ENCODE measurements at regions not wholly inside any gene's neighbourhood (a gene's known extent, or its start where the extent isn't known, plus 50 kb on each side); places are given as distances from the start of the nearest gene placed in this dataset.

- no peak overlapping the region for H3K4me3 ChIP-seq (ENCODE audit: low read depth, low read length)
- TF ChIP-seq, protein P1, sequence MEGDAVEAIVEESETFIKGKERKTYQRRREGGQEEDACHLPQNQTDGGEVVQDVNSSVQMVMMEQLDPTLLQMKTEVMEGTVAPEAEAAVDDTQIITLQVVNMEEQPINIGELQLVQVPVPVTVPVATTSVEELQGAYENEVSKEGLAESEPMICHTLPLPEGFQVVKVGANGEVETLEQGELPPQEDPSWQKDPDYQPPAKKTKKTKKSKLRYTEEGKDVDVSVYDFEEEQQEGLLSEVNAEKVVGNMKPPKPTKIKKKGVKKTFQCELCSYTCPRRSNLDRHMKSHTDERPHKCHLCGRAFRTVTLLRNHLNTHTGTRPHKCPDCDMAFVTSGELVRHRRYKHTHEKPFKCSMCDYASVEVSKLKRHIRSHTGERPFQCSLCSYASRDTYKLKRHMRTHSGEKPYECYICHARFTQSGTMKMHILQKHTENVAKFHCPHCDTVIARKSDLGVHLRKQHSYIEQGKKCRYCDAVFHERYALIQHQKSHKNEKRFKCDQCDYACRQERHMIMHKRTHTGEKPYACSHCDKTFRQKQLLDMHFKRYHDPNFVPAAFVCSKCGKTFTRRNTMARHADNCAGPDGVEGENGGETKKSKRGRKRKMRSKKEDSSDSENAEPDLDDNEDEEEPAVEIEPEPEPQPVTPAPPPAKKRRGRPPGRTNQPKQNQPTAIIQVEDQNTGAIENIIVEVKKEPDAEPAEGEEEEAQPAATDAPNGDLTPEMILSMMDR (IDR thresholded peaks at IDR 0.05; ENCODE audit: low read depth, low read length, missing control alignments), result no peak
- no peak for DNase-seq (ENCODE audit: low read depth)
These were observed 369.1 kb upstream of the CLNK start for GRCh38 chr4:11053601-11054220.

GRCh38 chr4:11051181-11051580 lies 366.6 kb upstream of the CLNK start:
- DNase-seq (ENCODE audit: low read depth), result no peak
- no peak overlapping the region for H3K4me3 ChIP-seq (ENCODE audit: low read depth, low read length)
- TF ChIP-seq, protein P1 (IDR thresholded peaks at IDR 0.05; ENCODE audit: low read depth, low read length, missing control alignments), result no peak

GRCh38 chr4:11050766-11051165 lies 366.2 kb upstream of the CLNK start:
- no peak overlapping the region for H3K4me3 ChIP-seq (ENCODE audit: low read depth, low read length)
- DNase-seq (ENCODE audit: low read depth), result no peak
- TF ChIP-seq, protein P1 (IDR thresholded peaks at IDR 0.05; ENCODE audit: low read depth, low read length, missing control alignments), result no peak

GRCh38 chr4:11049001-11049400 lies 364.4 kb upstream of the CLNK start:
- no peak for DNase-seq (ENCODE audit: low read depth)
- TF ChIP-seq, protein P1 (IDR thresholded peaks at IDR 0.05; ENCODE audit: low read depth, low read length, missing control alignments), result no peak
- H3K4me3 ChIP-seq (ENCODE audit: low read depth, low read length), result no peak overlapping the region

- TF ChIP-seq, protein P1 (IDR thresholded peaks at IDR 0.05; ENCODE audit: low read depth, low read length, missing control alignments), result no peak
- no peak for DNase-seq (ENCODE audit: low read depth)
- H3K4me3 ChIP-seq (ENCODE audit: low read depth, low read length), result no peak overlapping the region
These were observed 358.2 kb upstream of the CLNK start for GRCh38 chr4:11042760-11043159.

- H3K4me3 ChIP-seq (ENCODE audit: low read depth, low read length), result no peak overlapping the region
- no peak for DNase-seq (ENCODE audit: low read depth)
- TF ChIP-seq, protein P1 (IDR thresholded peaks at IDR 0.05; ENCODE audit: low read depth, low read length, missing control alignments), result no peak
These were observed 355.1 kb upstream of the CLNK start for GRCh38 chr4:11039634-11040131.

GRCh38 chr4:11038926-11039325 lies 354.4 kb upstream of the CLNK start:
- H3K4me3 ChIP-seq (ENCODE audit: low read depth, low read length), result no peak overlapping the region
- TF ChIP-seq, protein P1 (IDR thresholded peaks at IDR 0.05; ENCODE audit: low read depth, low read length, missing control alignments), result no peak
- DNase-seq (ENCODE audit: low read depth), result no peak
